SU-DHL-6 (cell line): ENCODE measurements at regions not wholly inside any gene's neighbourhood (a gene's known extent, or its start where the extent isn't known, plus 50 kb on each side); places are given as distances from the start of the nearest gene placed in this dataset.

Source experiments
- EZH2phosphoT487 ChIP-seq: fragments of 200-600 bp; sonication (generic), shearing (Covaris generic); conservative IDR thresholded peaks from 2 replicates; pipeline ENCODE4 v1.6.1; 2018; ENCODE audit warnings: mild to moderate bottlenecking, antibody characterized with exemption, low read length, moderate library complexity, mixed read lengths
- TF ChIP-seq, protein P1 (sequence below): fragments of 200-600 bp; sonication (generic); IDR thresholded peaks from one replicate; pipeline ENCODE4 v1.5.1; 2017; ENCODE audit warnings: antibody characterized with exemption, mild to moderate bottlenecking, low read length, moderate library complexity; ENCODE audit not compliant: insufficient read depth, poor library complexity, severe bottlenecking

DNA sequence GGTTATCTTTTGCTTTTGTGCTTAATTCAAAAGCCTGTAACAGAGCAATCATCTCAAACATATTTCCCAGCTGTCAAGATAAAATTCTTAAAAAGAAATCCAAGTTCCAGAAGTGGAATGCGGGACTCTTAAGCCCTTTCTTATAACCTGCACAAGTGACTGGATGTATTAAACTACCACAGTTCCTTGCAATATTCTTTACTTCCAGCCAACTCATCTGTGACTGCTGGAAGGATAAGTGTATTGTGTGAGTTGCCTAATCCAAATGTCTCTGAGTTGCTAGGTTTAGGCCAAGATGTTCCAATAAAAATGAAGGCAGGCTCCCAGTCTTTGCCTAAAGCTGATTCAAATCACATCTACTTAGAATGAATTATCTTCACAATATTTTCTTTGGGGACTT lies 159.2 kb upstream of the SLC24A2 start:
- TF ChIP-seq, protein P1, sequence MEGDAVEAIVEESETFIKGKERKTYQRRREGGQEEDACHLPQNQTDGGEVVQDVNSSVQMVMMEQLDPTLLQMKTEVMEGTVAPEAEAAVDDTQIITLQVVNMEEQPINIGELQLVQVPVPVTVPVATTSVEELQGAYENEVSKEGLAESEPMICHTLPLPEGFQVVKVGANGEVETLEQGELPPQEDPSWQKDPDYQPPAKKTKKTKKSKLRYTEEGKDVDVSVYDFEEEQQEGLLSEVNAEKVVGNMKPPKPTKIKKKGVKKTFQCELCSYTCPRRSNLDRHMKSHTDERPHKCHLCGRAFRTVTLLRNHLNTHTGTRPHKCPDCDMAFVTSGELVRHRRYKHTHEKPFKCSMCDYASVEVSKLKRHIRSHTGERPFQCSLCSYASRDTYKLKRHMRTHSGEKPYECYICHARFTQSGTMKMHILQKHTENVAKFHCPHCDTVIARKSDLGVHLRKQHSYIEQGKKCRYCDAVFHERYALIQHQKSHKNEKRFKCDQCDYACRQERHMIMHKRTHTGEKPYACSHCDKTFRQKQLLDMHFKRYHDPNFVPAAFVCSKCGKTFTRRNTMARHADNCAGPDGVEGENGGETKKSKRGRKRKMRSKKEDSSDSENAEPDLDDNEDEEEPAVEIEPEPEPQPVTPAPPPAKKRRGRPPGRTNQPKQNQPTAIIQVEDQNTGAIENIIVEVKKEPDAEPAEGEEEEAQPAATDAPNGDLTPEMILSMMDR = no peak
- TF ChIP-seq EZH2phosphoT487 = no peak
